GM18873 (cell line): ENCODE measurements at regions not wholly inside any gene's neighbourhood (a gene's known extent, or its start where the extent isn't known, plus 50 kb on each side); places are given as distances from the start of the nearest gene placed in this dataset.

Experiments used
- ATAC-seq: cut with Tn5 transposase; IDR thresholded peaks from one replicate; pipeline ENCODE4 v1.9.1; 2021; ENCODE audit warnings: mild to moderate bottlenecking, moderate library complexity, moderate number of reproducible peaks; ENCODE audit not compliant: unreplicated experiment, low FRiP score

- ATAC-seq, result no peak
These were observed 144.3 kb upstream of the MTAP start for GRCh38 chr9:21657966-21658667.

- ATAC-seq, result no peak
These were observed 141.5 kb upstream of the MTAP start for GRCh38 chr9:21660976-21661375.

- no peak for ATAC-seq
These were observed 140.8 kb upstream of the MTAP start for GRCh38 chr9:21661626-21662025.

- ATAC-seq, result no peak
These were observed 133.9 kb upstream of the MTAP start for GRCh38 chr9:21668516-21668915.

GRCh38 chr9:21669701-21670100 lies 132.7 kb upstream of the MTAP start:
- no peak for ATAC-seq

GRCh38 chr9:21670374-21670773 lies 132.1 kb upstream of the MTAP start:
- no peak for ATAC-seq

GRCh38 chr9:21672140-21672539 lies 130.3 kb upstream of the MTAP start:
- no peak for ATAC-seq

GRCh38 chr9:21672761-21673160 lies 129.7 kb upstream of the MTAP start:
- no peak for ATAC-seq

- ATAC-seq, result no peak
These were observed 127.5 kb upstream of the MTAP start for GRCh38 chr9:21674894-21675293.

GRCh38 chr9:21677387-21677786 lies 125.0 kb upstream of the MTAP start:
- ATAC-seq, result no peak

- no peak for ATAC-seq
These were observed 124.6 kb upstream of the MTAP start for GRCh38 chr9:21677834-21678233.

GRCh38 chr9:21679432-21679831 lies 123.0 kb upstream of the MTAP start:
- ATAC-seq, result no peak

GRCh38 chr9:21680590-21680989 lies 121.8 kb upstream of the MTAP start:
- ATAC-seq, result no peak

- no peak for ATAC-seq
These were observed 120.8 kb upstream of the MTAP start for GRCh38 chr9:21681641-21682040.

- no peak for ATAC-seq
These were observed 120.1 kb upstream of the MTAP start for GRCh38 chr9:21682381-21682780.

GRCh38 chr9:21682981-21683380 lies 119.5 kb upstream of the MTAP start:
- ATAC-seq, result no peak

- no peak for ATAC-seq
These were observed 118.8 kb upstream of the MTAP start for GRCh38 chr9:21683484-21684175.

GRCh38 chr9:21684231-21684630 lies 118.2 kb upstream of the MTAP start:
- no peak for ATAC-seq

GRCh38 chr9:21684831-21685362 lies 117.5 kb upstream of the MTAP start:
- ATAC-seq, result no peak

- ATAC-seq, result no peak
These were observed 116.9 kb upstream of the MTAP start for GRCh38 chr9:21685502-21685901.

- no peak for ATAC-seq
These were observed 115.7 kb upstream of the MTAP start for GRCh38 chr9:21686738-21687137.

- ATAC-seq, result no peak
These were observed 115.1 kb upstream of the MTAP start for GRCh38 chr9:21687351-21687750.
